ENCODE measurements at regions not wholly inside any gene's neighbourhood (a gene's known extent, or its start where the extent isn't known, plus 50 kb on each side); places are given as distances from the start of the nearest gene placed in this dataset.

GRCh38 chr1:90591970-90592356, 125.1 kb downstream of the BARHL2 start:
- TF ChIP-seq CTCF (IDR thresholded peaks at IDR 0.05), result no peak
- no peak for TF ChIP-seq POLR2AphosphoS5 (IDR thresholded peaks at IDR 0.05)
- TF ChIP-seq POLR2A (IDR thresholded peaks at IDR 0.05), result no peak
